Neural cell (in vitro differentiated cells): ENCODE measurements at regions not wholly inside any gene's neighbourhood (a gene's known extent, or its start where the extent isn't known, plus 50 kb on each side); places are given as distances from the start of the nearest gene placed in this dataset.

Source experiments
- H2AFZ ChIP-seq: fragments of 200-600, 300-800 bp; sonication (generic), shearing (Covaris generic); 2 replicates; pipeline ENCODE4 v1.6.0; 2014; ENCODE audit warnings: low read depth, mild to moderate bottlenecking, antibody characterized with exemption, low read length, moderate library complexity
- H3F3A ChIP-seq: fragments of 200-600 bp; shearing (Covaris generic); 2 replicates; pipeline ENCODE4 v1.6.1; 2016; ENCODE audit warnings: mild to moderate bottlenecking, moderate library complexity, mixed read lengths, antibody characterized with exemption, low read length; ENCODE audit not compliant: insufficient read depth, poor library complexity, severe bottlenecking
- H3K27ac ChIP-seq: fragments of 200-600, 300-800 bp; sonication (generic), shearing (Covaris generic); 2 replicates; pipeline ENCODE4 v1.5.1; 2014; ENCODE audit warnings: mild to moderate bottlenecking, low read length, moderate library complexity
- H3K27me3 ChIP-seq: fragments of 300-800, 200-600 bp; sonication (generic), shearing (Covaris generic); 2 replicates; pipeline ENCODE4 v1.6.0; 2014; ENCODE audit warnings: mild to moderate bottlenecking, low read depth, low read length, moderate library complexity; ENCODE audit not compliant: insufficient read depth
- H3K36me3 ChIP-seq: fragments of 300-800, 200-600 bp; sonication (generic), shearing (Covaris generic); 2 replicates; pipeline ENCODE4 v1.5.1; 2014; ENCODE audit warnings: mild to moderate bottlenecking, antibody characterized with exemption, low read length, moderate library complexity; ENCODE audit not compliant: insufficient read depth
- H3K4me2 ChIP-seq: fragments of 300-800, 200-600 bp; sonication (generic), shearing (Covaris generic); 2 replicates; pipeline ENCODE4 v1.6.0; 2014; ENCODE audit warnings: mild to moderate bottlenecking, low read length
- H3K4me3 ChIP-seq: fragments of 300-800, 200-600 bp; sonication (generic), shearing (Covaris generic); 2 replicates; pipeline ENCODE4 v1.5.1; 2014; ENCODE audit warnings: mild to moderate bottlenecking, low read length, moderate library complexity
- H3K79me2 ChIP-seq: fragments of 200-600 bp; shearing (Covaris generic); replicated peaks from 2 replicates; pipeline ENCODE4 v1.6.0; 2014; ENCODE audit warnings: mild to moderate bottlenecking, low read length, moderate library complexity; ENCODE audit not compliant: insufficient read depth
- H3K9ac ChIP-seq: fragments of 300-800, 200-600 bp; sonication (generic), shearing (Covaris generic); 2 replicates; pipeline ENCODE4 v1.6.1; 2016; ENCODE audit warnings: mild to moderate bottlenecking, low read length, mixed read lengths
- H3K9me2 ChIP-seq: fragments of 200-600 bp; shearing (Covaris generic); 2 replicates; pipeline ENCODE4 v1.6.1; 2016; ENCODE audit warnings: mild to moderate bottlenecking, low read length, mixed read lengths; ENCODE audit not compliant: insufficient read depth
- H3K9me3 ChIP-seq: fragments of 200-600, 300-800 bp; sonication (generic), shearing (Covaris generic); 2 replicates; pipeline ENCODE4 v1.6.1; 2016; ENCODE audit warnings: mild to moderate bottlenecking, mixed run types, low read length, moderate library complexity, mixed read lengths
- H4K20me1 ChIP-seq: fragments of 200-600 bp; shearing (Covaris generic); 2 replicates; pipeline ENCODE4 v1.6.1; 2016; ENCODE audit warnings: mild to moderate bottlenecking, mixed run types; ENCODE audit not compliant: insufficient read depth
- CTCF ChIP-seq: fragments of 450-650 bp; IDR thresholded peaks from 2 replicates; pipeline ENCODE4 v1.5.1; 2014; ENCODE audit warnings: antibody characterized with exemption, mild to moderate bottlenecking, moderate library complexity; ENCODE audit not compliant: poor library complexity, severe bottlenecking
- EP300 ChIP-seq: fragments of 450-650 bp; conservative IDR thresholded peaks from 2 replicates; pipeline ENCODE4 v1.6.1; 2014; ENCODE audit warnings: antibody characterized with exemption, mild to moderate bottlenecking, moderate library complexity; ENCODE audit not compliant: poor library complexity, severe bottlenecking
- EZH2 ChIP-seq: fragments of 200-600, 300-800 bp; shearing (Covaris generic), sonication (generic); IDR thresholded peaks from 2 replicates; pipeline ENCODE4 v1.6.1; 2014; ENCODE audit warnings: antibody characterized with exemption, low read length, borderline replicate concordance, mild to moderate bottlenecking; ENCODE audit not compliant: insufficient read depth, poor library complexity, severe bottlenecking
- MXI1 ChIP-seq: fragments of 450-650 bp; conservative IDR thresholded peaks from 2 replicates; pipeline ENCODE4 v1.6.1; 2014; ENCODE audit warnings: antibody characterized with exemption, mild to moderate bottlenecking; ENCODE audit not compliant: poor library complexity, severe bottlenecking
- POLR2AphosphoS5 ChIP-seq: IDR thresholded peaks from 2 replicates; pipeline ENCODE4 v1.6.1; 2012
- RAD21 ChIP-seq: fragments of 450-650 bp; conservative IDR thresholded peaks from 2 replicates; pipeline ENCODE4 v1.6.1; 2014; ENCODE audit warnings: antibody characterized with exemption, mild to moderate bottlenecking, moderate library complexity
- REST ChIP-seq: IDR thresholded peaks from 2 replicates; pipeline ENCODE4 v1.6.1; 2012; ENCODE audit warnings: borderline replicate concordance
- SMC3 ChIP-seq: fragments of 450-650 bp; conservative IDR thresholded peaks from 2 replicates; pipeline ENCODE4 v1.6.1; 2014; ENCODE audit warnings: antibody characterized with exemption, mild to moderate bottlenecking, moderate library complexity; ENCODE audit not compliant: poor library complexity
- TAF1 ChIP-seq: IDR thresholded peaks from 2 replicates; pipeline ENCODE4 v1.6.1; 2012; ENCODE audit warnings: low read depth

- Histone ChIP-seq H3K4me3 (no peak overlapping the region), H3K27ac (no peak overlapping the region), H4K20me1 (no peaks in the 10 kb centered on the region), H3K9me2 (no peaks in the 10 kb centered on the region), H3K9ac (no peak overlapping the region), H3K27me3 (no peaks in the 10 kb centered on the region), H3K4me2 (no peak overlapping the region), H3F3A (no peaks in the 10 kb centered on the region), H2AFZ (no peak overlapping the region), H3K9me3 (no peaks in the 10 kb centered on the region), H3K36me3 (no peaks in the 10 kb centered on the region), H3K79me2 (no peaks in the 10 kb centered on the region)
- TF ChIP-seq REST (no peak), SMC3 (no peak), EZH2 (no peak), RAD21 (no peak), MXI1 (no peak), POLR2AphosphoS5 (no peak), EP300 (no peak), CTCF (no peak), TAF1 (no peak)
Measured at GRCh38 chr4:159551281-159551680, 448.4 kb downstream of the RAPGEF2 start.

GRCh38 chr4:159552979-159553768, 450.3 kb downstream of the RAPGEF2 start:
- no peak overlapping the region for H3K27ac ChIP-seq
- H3K4me2 ChIP-seq: no peak overlapping the region
- H4K20me1 ChIP-seq: no peaks in the 10 kb centered on the region
- TF ChIP-seq POLR2AphosphoS5 (peak; percentile 78), CTCF (no peak), MXI1 (no peak)
- no peaks in the 10 kb centered on the region for H3K27me3 ChIP-seq
- no peaks in the 10 kb centered on the region for H3K36me3 ChIP-seq
- no peak overlapping the region for H3K9ac ChIP-seq
- H3K4me3 ChIP-seq: no peak overlapping the region
- H3K9me3 ChIP-seq: no peaks in the 10 kb centered on the region
- no peak overlapping the region for H2AFZ ChIP-seq
- no peaks in the 10 kb centered on the region for H3K9me2 ChIP-seq
- no peaks in the 10 kb centered on the region for H3K79me2 ChIP-seq
- H3F3A ChIP-seq: no peaks in the 10 kb centered on the region
